Stomach (tissue), 4 donors: ENCODE measurements at regions not wholly inside any gene's neighbourhood (a gene's known extent, or its start where the extent isn't known, plus 50 kb on each side); places are given as distances from the start of the nearest gene placed in this dataset.

ENCODE experiments used
- POLR2A ChIP-seq, 4 donors: fragments of 450-650 bp; IDR thresholded peaks; one replicate each; pipeline ENCODE4 v1.6.1; 2016; ENCODE audit warnings: antibody characterized with exemption in 4 of 4, control low read depth in 2 of 4, mild to moderate bottlenecking in 1 of 4, moderate library complexity in 1 of 4
- POLR2AphosphoS5 ChIP-seq, 3 donors: sonication (generic); formaldehyde crosslinking; IDR thresholded peaks; one replicate each; pipeline ENCODE4 v1.6.1; 2016; ENCODE audit warnings: antibody characterized with exemption in 3 of 3
- TF ChIP-seq, protein P1 (sequence below), 7 experiments: fragments of 450-650 bp in 4 of 7; fragments of 200-600 bp in 3 of 7; sonication (generic) in 3 of 7; IDR thresholded peaks; one replicate each; pipeline ENCODE4 v1.5.1; 2016 to 2019; ENCODE audit warnings: antibody characterized with exemption in 7 of 7, control low read depth in 2 of 7, mild to moderate bottlenecking in 1 of 7

DNA sequence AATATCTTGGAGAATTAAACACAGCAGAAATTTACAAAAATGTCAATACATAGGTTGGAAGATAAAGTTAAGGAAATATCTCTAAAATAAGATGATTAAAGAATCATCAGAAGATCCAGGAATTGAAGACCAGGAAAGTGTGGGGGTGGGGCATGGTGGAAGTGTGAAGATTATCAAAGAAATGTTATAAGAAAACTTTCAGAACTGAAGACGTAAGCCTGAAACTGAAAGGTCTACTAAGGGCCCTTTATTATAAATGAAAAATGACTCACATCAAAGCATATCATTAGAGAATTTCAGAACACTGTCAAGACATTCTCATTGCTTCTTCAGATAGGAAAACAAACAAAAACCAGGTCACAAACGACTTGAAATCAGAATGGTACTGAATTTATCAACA lies 92.4 kb upstream of the DPT start:
- TF ChIP-seq, protein P1, sequence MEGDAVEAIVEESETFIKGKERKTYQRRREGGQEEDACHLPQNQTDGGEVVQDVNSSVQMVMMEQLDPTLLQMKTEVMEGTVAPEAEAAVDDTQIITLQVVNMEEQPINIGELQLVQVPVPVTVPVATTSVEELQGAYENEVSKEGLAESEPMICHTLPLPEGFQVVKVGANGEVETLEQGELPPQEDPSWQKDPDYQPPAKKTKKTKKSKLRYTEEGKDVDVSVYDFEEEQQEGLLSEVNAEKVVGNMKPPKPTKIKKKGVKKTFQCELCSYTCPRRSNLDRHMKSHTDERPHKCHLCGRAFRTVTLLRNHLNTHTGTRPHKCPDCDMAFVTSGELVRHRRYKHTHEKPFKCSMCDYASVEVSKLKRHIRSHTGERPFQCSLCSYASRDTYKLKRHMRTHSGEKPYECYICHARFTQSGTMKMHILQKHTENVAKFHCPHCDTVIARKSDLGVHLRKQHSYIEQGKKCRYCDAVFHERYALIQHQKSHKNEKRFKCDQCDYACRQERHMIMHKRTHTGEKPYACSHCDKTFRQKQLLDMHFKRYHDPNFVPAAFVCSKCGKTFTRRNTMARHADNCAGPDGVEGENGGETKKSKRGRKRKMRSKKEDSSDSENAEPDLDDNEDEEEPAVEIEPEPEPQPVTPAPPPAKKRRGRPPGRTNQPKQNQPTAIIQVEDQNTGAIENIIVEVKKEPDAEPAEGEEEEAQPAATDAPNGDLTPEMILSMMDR (IDR thresholded peaks at IDR 0.05), result no peak
- no peak for TF ChIP-seq POLR2AphosphoS5 (IDR thresholded peaks at IDR 0.05)
- no peak for TF ChIP-seq POLR2A (IDR thresholded peaks at IDR 0.05)
